ENCODE measurements at regions not wholly inside any gene's neighbourhood (a gene's known extent, or its start where the extent isn't known, plus 50 kb on each side); places are given as distances from the start of the nearest gene placed in this dataset.
"Not testable (repeated sequence)": the region's sequence is repeated elsewhere in the genome, so short reads cannot be mapped to it uniquely, and the experiment has no call there.

DNA sequence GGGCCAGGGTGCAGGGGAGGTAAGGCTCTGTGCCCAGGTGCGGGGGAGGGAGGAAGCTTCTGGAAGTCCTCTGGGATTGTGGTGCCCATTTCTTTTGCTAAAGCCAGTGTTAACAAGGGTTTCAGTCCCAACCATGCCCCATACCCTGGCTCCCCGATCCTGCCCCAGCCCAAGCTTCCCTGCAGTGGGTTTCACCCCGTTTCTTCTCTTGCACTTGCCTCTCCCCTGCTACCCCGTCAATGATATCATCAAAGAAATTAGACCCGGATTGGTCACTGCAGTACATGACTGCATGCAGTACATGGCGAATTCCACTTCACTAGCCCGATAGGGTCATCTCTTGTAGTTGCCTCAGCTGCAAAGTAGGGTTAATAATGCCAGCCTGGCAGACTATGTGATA is 174.0 kb downstream of the BCL2L11 start:
- H2BK12ac ChIP-seq (ENCODE audit: low read length); H2AFZ ChIP-seq (ENCODE audit: insufficient read depth, low read length, poor library complexity); H2BK5ac ChIP-seq (ENCODE audit: low read depth, low read length, poor library complexity); H4K8ac ChIP-seq (ENCODE audit: low read depth, low read length); H3K18ac ChIP-seq (ENCODE audit: low read length); H3K27ac ChIP-seq (ENCODE audit: low read depth, low read length); H3K27me3 ChIP-seq (ENCODE audit: insufficient read depth, low read length); H3K79me2 ChIP-seq (ENCODE audit: control insufficient read depth, insufficient read depth, low read length, poor library complexity); H3K9me3 ChIP-seq (ENCODE audit: insufficient read depth, low read depth, low read length); H4K12ac ChIP-seq (ENCODE audit: low read depth, low read length); H3K79me1 ChIP-seq (ENCODE audit: low read length); H2BK120ac ChIP-seq (ENCODE audit: insufficient read depth, low read length, poor library complexity); H4K91ac ChIP-seq (ENCODE audit: low read depth, low read length); H3K14ac ChIP-seq (ENCODE audit: low read length); DNase-seq; H3K4me2 ChIP-seq (ENCODE audit: low read length); H3K4me3 ChIP-seq (ENCODE audit: low read depth, low read length); H3K9ac ChIP-seq (ENCODE audit: low read length); H3K36me3 ChIP-seq (ENCODE audit: control insufficient read depth in 1 of 2, insufficient read depth in 2 of 2, low read length in 2 of 2); H2AK5ac ChIP-seq (ENCODE audit: low read length); H3K23ac ChIP-seq (ENCODE audit: low read length); H3K4me1 ChIP-seq (ENCODE audit: control insufficient read depth in 1 of 2, insufficient read depth in 2 of 2, low read length in 2 of 2); H3K4ac ChIP-seq (ENCODE audit: low read depth, low read length): not testable (repeated sequence)
- no CpG with 5 or more reads among the region's 7 CpGs for WGBS (ENCODE audit: extremely low coverage, insufficient coverage, insufficient read length)

DNA sequence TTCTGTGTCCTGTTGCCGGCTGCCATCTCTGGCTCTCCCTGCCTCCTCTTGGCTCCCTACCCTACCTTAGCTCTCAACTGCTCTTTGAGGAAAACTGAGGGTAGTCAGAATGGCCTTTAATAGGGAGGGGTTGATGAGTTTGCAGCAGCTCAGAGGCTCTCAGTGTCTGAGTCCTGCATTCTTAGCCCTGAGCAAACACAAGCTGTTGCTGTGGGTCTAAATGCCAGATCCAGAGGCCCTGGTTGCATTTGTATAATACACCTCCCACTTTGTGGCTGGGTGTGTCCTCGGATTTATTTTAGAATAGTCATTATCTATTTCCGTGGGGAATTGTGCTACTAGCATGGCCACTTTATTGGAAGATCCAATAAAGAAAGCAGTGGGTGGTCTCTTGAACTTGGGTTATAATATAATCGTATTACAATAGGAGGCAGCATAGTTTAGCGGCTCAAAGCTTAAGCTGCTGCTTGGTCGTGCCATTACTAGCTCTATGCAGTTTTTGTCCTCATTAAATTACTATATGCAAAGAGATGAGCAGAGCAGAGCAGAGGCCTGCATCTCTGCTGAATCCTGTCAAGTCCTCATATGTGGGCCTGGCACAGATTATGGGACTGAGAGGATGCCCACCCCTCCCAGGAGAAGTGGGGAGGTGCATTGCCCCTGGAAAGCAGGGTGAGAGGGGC is 175.5 kb downstream of the BCL2L11 start:
- not testable (repeated sequence) for H2BK5ac ChIP-seq (ENCODE audit: low read depth, low read length, poor library complexity); H3K18ac ChIP-seq (ENCODE audit: low read length); H3K79me2 ChIP-seq (ENCODE audit: control insufficient read depth, insufficient read depth, low read length, poor library complexity); H2BK120ac ChIP-seq (ENCODE audit: insufficient read depth, low read length, poor library complexity); H3K9ac ChIP-seq (ENCODE audit: low read length); H3K9me3 ChIP-seq (ENCODE audit: insufficient read depth, low read depth, low read length); H3K14ac ChIP-seq (ENCODE audit: low read length); H3K4ac ChIP-seq (ENCODE audit: low read depth, low read length); H4K91ac ChIP-seq (ENCODE audit: low read depth, low read length); H4K8ac ChIP-seq (ENCODE audit: low read depth, low read length); H3K23ac ChIP-seq (ENCODE audit: low read length); H4K12ac ChIP-seq (ENCODE audit: low read depth, low read length); H3K27ac ChIP-seq (ENCODE audit: low read depth, low read length); H2AFZ ChIP-seq (ENCODE audit: insufficient read depth, low read length, poor library complexity); H2AK5ac ChIP-seq (ENCODE audit: low read length); H3K27me3 ChIP-seq (ENCODE audit: insufficient read depth, low read length); DNase-seq; H3K4me1 ChIP-seq (ENCODE audit: control insufficient read depth in 1 of 2, insufficient read depth in 2 of 2, low read length in 2 of 2); H3K79me1 ChIP-seq (ENCODE audit: low read length); H3K4me3 ChIP-seq (ENCODE audit: low read depth, low read length); H2BK12ac ChIP-seq (ENCODE audit: low read length); H3K4me2 ChIP-seq (ENCODE audit: low read length); H3K36me3 ChIP-seq (ENCODE audit: control insufficient read depth in 1 of 2, insufficient read depth in 2 of 2, low read length in 2 of 2)
- no CpG with 5 or more reads among the region's 6 CpGs for WGBS (ENCODE audit: extremely low coverage, insufficient coverage, insufficient read length)

DNA sequence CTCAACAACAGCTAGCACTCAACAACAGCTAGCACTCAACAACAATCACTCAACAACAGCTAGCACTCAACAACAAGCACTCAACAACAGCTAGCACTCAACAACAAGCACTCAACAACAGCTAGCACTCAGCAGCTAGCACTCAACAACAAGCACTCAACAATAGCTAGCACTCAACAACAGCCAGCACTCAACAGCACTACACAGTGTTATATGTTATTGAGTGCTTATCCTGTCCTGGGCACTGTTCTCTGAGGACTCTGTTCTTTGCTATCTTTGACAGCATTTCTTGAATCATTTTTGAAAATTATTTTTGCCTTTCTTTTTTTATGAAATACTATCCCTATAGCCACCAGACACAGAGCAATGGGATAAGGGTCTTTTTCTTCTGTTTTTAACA is 176.4 kb downstream of the BCL2L11 start:
- H3K14ac ChIP-seq (ENCODE audit: low read length); H4K91ac ChIP-seq (ENCODE audit: low read depth, low read length); H3K9me3 ChIP-seq (ENCODE audit: insufficient read depth, low read depth, low read length); H4K8ac ChIP-seq (ENCODE audit: low read depth, low read length); H4K12ac ChIP-seq (ENCODE audit: low read depth, low read length); H3K79me1 ChIP-seq (ENCODE audit: low read length); H2AFZ ChIP-seq (ENCODE audit: insufficient read depth, low read length, poor library complexity); H3K27ac ChIP-seq (ENCODE audit: low read depth, low read length); H3K9ac ChIP-seq (ENCODE audit: low read length); H2BK12ac ChIP-seq (ENCODE audit: low read length); H3K79me2 ChIP-seq (ENCODE audit: control insufficient read depth, insufficient read depth, low read length, poor library complexity); H3K18ac ChIP-seq (ENCODE audit: low read length); H3K4me1 ChIP-seq (ENCODE audit: control insufficient read depth in 1 of 2, insufficient read depth in 2 of 2, low read length in 2 of 2); DNase-seq; H3K4me3 ChIP-seq (ENCODE audit: low read depth, low read length); H2BK120ac ChIP-seq (ENCODE audit: insufficient read depth, low read length, poor library complexity); H2AK5ac ChIP-seq (ENCODE audit: low read length); H3K23ac ChIP-seq (ENCODE audit: low read length); H2BK5ac ChIP-seq (ENCODE audit: low read depth, low read length, poor library complexity); H3K4me2 ChIP-seq (ENCODE audit: low read length); H3K36me3 ChIP-seq (ENCODE audit: control insufficient read depth in 1 of 2, insufficient read depth in 2 of 2, low read length in 2 of 2); H3K4ac ChIP-seq (ENCODE audit: low read depth, low read length); H3K27me3 ChIP-seq (ENCODE audit: insufficient read depth, low read length): not testable (repeated sequence)

DNA sequence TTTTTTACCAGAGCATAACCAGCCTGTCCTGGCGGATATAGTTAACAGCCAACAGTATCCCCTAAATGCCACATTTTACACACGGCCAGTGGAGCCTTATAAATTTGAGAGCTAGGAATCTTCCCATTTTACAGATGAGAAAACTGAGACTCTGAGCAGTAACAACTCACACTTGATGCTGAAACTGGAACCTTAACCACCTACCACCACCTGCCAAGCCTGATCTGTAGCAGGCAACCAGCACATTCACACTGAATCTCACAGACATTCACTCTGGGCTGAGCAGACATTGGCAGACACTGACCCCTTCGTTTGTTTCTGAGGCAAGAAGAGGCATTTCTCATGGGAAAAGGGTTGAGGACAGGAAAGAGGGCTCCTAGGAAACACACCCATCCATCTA is 178.2 kb downstream of the BCL2L11 start:
- not testable (repeated sequence) for H3K4me2 ChIP-seq (ENCODE audit: low read length); H3K79me1 ChIP-seq (ENCODE audit: low read length); H3K14ac ChIP-seq (ENCODE audit: low read length); DNase-seq; H3K4me3 ChIP-seq (ENCODE audit: low read depth, low read length); H2AFZ ChIP-seq (ENCODE audit: insufficient read depth, low read length, poor library complexity); H2AK5ac ChIP-seq (ENCODE audit: low read length); H2BK120ac ChIP-seq (ENCODE audit: insufficient read depth, low read length, poor library complexity); H3K36me3 ChIP-seq (ENCODE audit: control insufficient read depth in 1 of 2, insufficient read depth in 2 of 2, low read length in 2 of 2); H2BK5ac ChIP-seq (ENCODE audit: low read depth, low read length, poor library complexity); H3K27ac ChIP-seq (ENCODE audit: low read depth, low read length); H3K4me1 ChIP-seq (ENCODE audit: control insufficient read depth in 1 of 2, insufficient read depth in 2 of 2, low read length in 2 of 2); H4K12ac ChIP-seq (ENCODE audit: low read depth, low read length); H3K9ac ChIP-seq (ENCODE audit: low read length); H3K18ac ChIP-seq (ENCODE audit: low read length); H2BK12ac ChIP-seq (ENCODE audit: low read length); H4K8ac ChIP-seq (ENCODE audit: low read depth, low read length); H4K91ac ChIP-seq (ENCODE audit: low read depth, low read length); H3K9me3 ChIP-seq (ENCODE audit: insufficient read depth, low read depth, low read length); H3K23ac ChIP-seq (ENCODE audit: low read length); H3K27me3 ChIP-seq (ENCODE audit: insufficient read depth, low read length); H3K4ac ChIP-seq (ENCODE audit: low read depth, low read length); H3K79me2 ChIP-seq (ENCODE audit: control insufficient read depth, insufficient read depth, low read length, poor library complexity)
- WGBS (ENCODE audit: extremely low coverage, insufficient coverage, insufficient read length): no CpG with 5 or more reads among the region's 3 CpGs
